HepG2 (cell line): ENCODE measurements at regions not wholly inside any gene's neighbourhood (a gene's known extent, or its start where the extent isn't known, plus 50 kb on each side); places are given as distances from the start of the nearest gene placed in this dataset.
A peak's percentile ranks its signal among the peaks of the same experiment; 100 is the strongest.

Experiments used
- BRCA1 ChIP-seq: sonication (generic); formaldehyde crosslinking; IDR thresholded peaks from 2 replicates; pipeline ENCODE4 v1.4.0; 2020; ENCODE audit warnings: missing genetic modification reagents
- FOXP4 ChIP-seq: sonication (generic); formaldehyde crosslinking; IDR thresholded peaks from 2 replicates; pipeline ENCODE4 v1.4.0; 2020; ENCODE audit warnings: missing genetic modification reagents
- HNF4G ChIP-seq, 2 experiments: sonication (generic) in 1 of 2; formaldehyde crosslinking in 1 of 2; IDR thresholded peaks; 2 replicates each; pipeline versions ENCODE4 v1.4.0 to v1.6.1; 2011 to 2020; ENCODE audit warnings: borderline replicate concordance in 2 of 2, low read depth in 2 of 2, mild to moderate bottlenecking in 2 of 2, low read length in 1 of 2, missing genetic modification reagents in 1 of 2, moderate library complexity in 1 of 2
- KAT8 ChIP-seq: IDR thresholded peaks from 2 replicates; pipeline ENCODE4 v1.6.1; 2016; ENCODE audit warnings: missing genetic modification reagents, missing compliant biosample characterization
- KDM3A ChIP-seq: IDR thresholded peaks from 2 replicates; pipeline ENCODE4 v1.6.1; 2018; ENCODE audit warnings: low read depth, missing compliant biosample characterization
- PAF1 ChIP-seq: IDR thresholded peaks from 2 replicates; pipeline ENCODE4 v1.6.1; 2016; ENCODE audit warnings: missing genetic modification reagents, missing compliant biosample characterization
- ZBED4 ChIP-seq: sonication (generic); formaldehyde crosslinking; IDR thresholded peaks from 2 replicates; pipeline ENCODE4 v1.4.0; 2020; ENCODE audit warnings: missing genetic modification reagents, borderline replicate concordance
- ZNF180 ChIP-seq: sonication (generic); formaldehyde crosslinking; IDR thresholded peaks from 2 replicates; pipeline ENCODE4 v1.4.0; 2020; ENCODE audit warnings: low read depth, missing genetic modification reagents, borderline replicate concordance
- ZNF407 ChIP-seq: sonication (generic); formaldehyde crosslinking; IDR thresholded peaks from one replicate; pipeline ENCODE4 v1.5.1; 2020; ENCODE audit warnings: mild to moderate bottlenecking, missing genetic modification reagents; ENCODE audit errors: not compliant biosample characterization
- ZNF512 ChIP-seq: sonication (generic); formaldehyde crosslinking; IDR thresholded peaks from 2 replicates; pipeline ENCODE4 v1.4.0; 2020; ENCODE audit warnings: mild to moderate bottlenecking, missing genetic modification reagents
- ZNF576 ChIP-seq: sonication (generic); formaldehyde crosslinking; IDR thresholded peaks from 2 replicates; pipeline ENCODE4 v1.4.0; 2020; ENCODE audit warnings: mild to moderate bottlenecking, missing genetic modification reagents

- TF ChIP-seq ZBED4 = 0 out of 2 replicates have a peak, but pooled peaks have one; percentile 21
- TF ChIP-seq KDM3A (CRISPR knock-in tag) = no peak
- TF ChIP-seq PAF1 = no peak
- 0 out of 2 replicates have a peak, but pooled peaks have one; percentile 44 for TF ChIP-seq ZNF180 (CRISPR knock-in tag)
- peak; percentile 14; the same call in 1 of the 2 replicates for TF ChIP-seq FOXP4 (CRISPR knock-in tag)
- no peak for TF ChIP-seq KAT8
- no peak for TF ChIP-seq ZNF512 (CRISPR knock-in tag)
- no peak for TF ChIP-seq ZNF576
- no peak for TF ChIP-seq BRCA1 (CRISPR knock-in tag)
- no peak; the same call in 1 of the 2 replicates for TF ChIP-seq HNF4G (IDR thresholded peaks at IDR 0.05; ENCODE audit: borderline replicate concordance, low read depth, low read length)
- peak; percentile 40; the same call in 1 of the 2 replicates for TF ChIP-seq HNF4G (CRISPR knock-in tag; IDR thresholded peaks at IDR 0.05; ENCODE audit: borderline replicate concordance, low read depth)
- no peak for TF ChIP-seq ZNF407 (CRISPR knock-in tag)
Measured at GRCh38 chr5:173499471-173500212, 116.8 kb downstream of the BOD1 start (continued).
